SW 1271 (cell line): ENCODE measurements at regions not wholly inside any gene's neighbourhood (a gene's known extent, or its start where the extent isn't known, plus 50 kb on each side); places are given as distances from the start of the nearest gene placed in this dataset.

Experiments
- DNase-seq, 2 experiments: peaks; one replicate each; lab custom pipeline; 2025; lab: John Stamatoyannopoulos, UW

- DNase-seq, result no peak
Observed at GRCh38 chr12:24226745-24227350, 277.4 kb upstream of the SOX5 start.

- no peak for DNase-seq
Observed at GRCh38 chr12:24224401-24224800, 274.9 kb upstream of the SOX5 start.

- DNase-seq, result no peak
Observed at GRCh38 chr12:24223926-24224325, 274.5 kb upstream of the SOX5 start.

- no peak for DNase-seq
Observed at GRCh38 chr12:24222968-24223367, 273.5 kb upstream of the SOX5 start.

DNA sequence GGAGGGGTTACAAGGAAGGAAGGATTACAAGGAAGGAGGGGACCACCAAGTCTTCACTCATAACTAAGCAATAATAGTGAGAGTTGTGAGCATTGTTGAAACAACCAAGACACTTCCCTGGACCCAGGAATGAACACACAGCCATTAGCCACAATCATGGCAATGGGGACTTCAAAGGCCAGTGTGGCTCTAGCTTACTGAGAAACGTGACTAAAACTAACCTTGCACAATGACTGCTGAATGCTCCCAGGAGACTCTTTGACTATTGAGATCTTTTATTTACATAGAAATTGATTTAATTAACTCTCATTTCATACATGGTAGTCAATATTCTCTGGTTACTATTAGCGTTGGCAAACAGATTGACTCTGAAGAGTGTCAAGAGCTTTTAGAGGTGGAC, 263.0 kb upstream of the SOX5 start:
- DNase-seq, result no peak

- DNase-seq, result no peak
Observed at GRCh38 chr12:24206621-24207020, 257.2 kb upstream of the SOX5 start.

- no peak for DNase-seq
Observed at GRCh38 chr12:24201258-24201970, 251.9 kb upstream of the SOX5 start.

DNA sequence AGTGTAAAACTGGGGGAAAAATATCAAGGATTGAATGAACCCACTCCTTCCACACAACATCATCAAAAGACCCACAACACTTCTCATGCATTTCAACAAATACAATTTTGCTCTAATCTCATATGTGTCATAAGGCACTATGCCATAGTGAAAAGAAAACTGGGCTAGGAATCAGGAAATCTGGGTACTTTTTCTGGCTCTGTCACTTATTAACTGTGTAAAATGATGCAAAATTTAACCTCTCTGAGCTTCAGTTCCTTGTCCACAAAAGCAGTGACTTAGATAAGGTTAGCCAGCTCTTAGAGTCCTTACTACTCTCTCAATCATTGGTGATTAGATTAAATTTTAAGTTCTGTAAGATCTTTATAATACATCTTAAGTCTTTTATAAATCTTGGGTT, 250.5 kb upstream of the SOX5 start:
- DNase-seq, result no peak

DNA sequence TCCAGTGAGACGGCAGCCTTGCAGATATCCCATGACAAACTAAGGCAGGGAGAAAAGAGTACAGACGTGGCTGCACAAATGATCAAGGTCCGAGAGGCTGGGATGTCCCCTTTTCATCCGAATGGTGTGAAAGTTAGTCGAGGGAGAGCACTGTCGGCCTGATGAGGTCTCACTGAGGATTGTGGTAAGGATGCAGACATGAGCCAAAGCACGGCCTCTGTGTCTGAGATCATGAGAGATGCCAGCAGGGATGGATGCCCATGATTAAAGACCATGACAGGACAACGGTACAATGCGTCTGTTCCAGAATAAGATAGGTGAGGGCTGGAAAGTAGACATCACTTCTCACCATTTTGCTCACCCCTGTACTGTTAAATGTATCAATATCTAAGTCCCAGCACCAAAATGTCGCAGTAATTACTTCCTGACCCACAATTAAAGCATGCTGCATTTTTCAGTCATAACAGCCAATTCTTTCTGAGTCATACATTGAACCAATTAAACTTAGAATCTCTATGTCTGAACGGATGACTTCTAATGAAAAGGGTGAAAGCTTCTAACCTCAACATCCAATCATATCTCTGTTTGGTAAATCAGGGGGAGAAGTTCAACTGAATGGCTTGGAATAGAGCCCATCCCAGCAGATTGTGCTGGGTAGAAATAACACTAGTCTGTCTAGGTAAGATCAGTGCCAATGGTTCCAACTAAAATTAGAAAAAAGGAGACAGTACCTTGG, 249.6 kb upstream of the SOX5 start:
- no peak for DNase-seq

GRCh38 chr12:24198070-24198469, 248.6 kb upstream of the SOX5 start:
- no peak for DNase-seq

GRCh38 chr12:24197532-24197931, 248.1 kb upstream of the SOX5 start:
- DNase-seq, result no peak

GRCh38 chr12:24195063-24195462, 245.6 kb upstream of the SOX5 start:
- no peak for DNase-seq

GRCh38 chr12:24191117-24191516, 241.6 kb upstream of the SOX5 start:
- DNase-seq, result no peak

GRCh38 chr12:24185782-24186181, 236.3 kb upstream of the SOX5 start:
- no peak for DNase-seq

DNA sequence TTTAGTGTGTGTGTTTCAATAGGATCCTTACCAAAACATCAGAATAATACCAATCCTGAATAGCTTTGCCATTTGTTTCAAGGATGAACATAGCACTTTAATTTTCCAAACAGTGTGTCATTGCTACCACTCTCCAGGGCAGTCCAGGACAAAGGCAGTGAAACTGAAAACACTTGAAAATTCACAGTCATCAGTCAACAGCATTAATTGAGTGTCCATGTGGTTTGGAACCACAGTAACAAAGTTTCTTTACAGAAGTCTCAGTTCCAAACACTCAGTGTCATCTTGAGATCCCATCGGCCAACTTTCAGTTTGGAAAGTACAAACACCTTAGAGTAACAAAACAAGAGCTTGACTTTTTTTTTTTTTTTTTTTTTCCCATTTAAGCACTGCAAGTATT, 228.4 kb upstream of the SOX5 start:
- DNase-seq, result no peak

GRCh38 chr12:24175929-24176328, 226.5 kb upstream of the SOX5 start:
- no peak for DNase-seq

GRCh38 chr12:24175284-24175683, 225.8 kb upstream of the SOX5 start:
- DNase-seq, result no peak

DNA sequence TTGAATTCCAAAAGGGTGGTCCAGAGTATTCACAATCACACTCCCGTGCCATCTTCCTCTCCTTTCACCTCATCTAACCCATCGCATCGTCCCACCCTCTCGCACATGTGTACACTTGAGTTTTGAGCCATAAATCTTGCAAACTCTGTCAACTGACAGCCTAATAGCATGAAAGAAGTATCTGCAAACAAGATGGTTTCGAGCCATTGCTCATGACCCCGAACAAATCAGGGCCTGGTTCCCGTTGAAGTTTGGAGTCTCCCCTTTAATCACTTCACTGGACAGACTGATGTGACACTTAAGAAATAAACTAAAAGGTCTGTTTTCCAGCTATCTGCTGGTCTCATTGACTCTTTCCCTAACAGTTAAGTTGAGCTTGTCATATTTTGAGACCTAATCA, 223.6 kb upstream of the SOX5 start:
- no peak for DNase-seq

GRCh38 chr12:24172773-24173066, 223.2 kb upstream of the SOX5 start:
- no peak for DNase-seq

DNA sequence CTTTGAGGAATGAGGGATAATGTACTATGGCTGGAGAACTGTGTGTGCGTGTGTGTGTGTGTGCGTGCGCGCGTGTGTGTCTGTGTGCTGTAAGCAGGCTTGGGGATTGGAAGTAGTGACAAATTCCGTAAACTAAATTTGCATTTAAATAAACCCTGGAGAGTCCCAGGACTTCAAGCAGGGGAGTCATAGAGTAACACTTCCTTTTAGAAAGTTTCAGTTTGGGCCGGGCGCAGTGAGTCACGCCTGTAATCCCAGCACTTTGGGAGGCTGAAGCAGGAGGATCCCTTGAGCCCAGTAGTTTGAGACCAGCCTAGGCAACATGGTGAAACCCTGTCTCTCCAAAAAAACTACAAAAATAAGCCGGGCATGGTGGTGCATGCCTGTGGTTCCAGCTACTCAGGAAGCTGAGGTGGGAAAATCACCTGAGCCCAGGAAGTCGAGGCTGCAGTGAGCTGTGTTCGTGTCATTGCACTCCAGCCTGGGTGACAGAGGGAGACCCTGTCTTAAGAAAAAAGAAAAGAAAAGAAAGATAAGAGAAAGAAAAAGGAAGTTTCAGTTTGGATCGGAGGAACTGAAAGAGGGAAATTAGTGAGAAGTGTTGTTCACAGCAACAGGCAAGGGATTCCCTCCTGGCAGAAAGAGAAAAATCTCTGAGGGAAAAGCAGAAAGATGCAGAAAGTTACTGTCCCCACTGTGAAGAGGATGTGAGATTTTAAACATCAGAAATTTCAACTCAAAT, 222.7 kb upstream of the SOX5 start:
- DNase-seq, result no peak

- DNase-seq, result no peak
Observed at GRCh38 chr12:24155042-24155441, 205.6 kb upstream of the SOX5 start.

- no peak for DNase-seq
Observed at GRCh38 chr12:24153079-24153478, 203.6 kb upstream of the SOX5 start.

- DNase-seq, result no peak
Observed at GRCh38 chr12:24152270-24152669, 202.8 kb upstream of the SOX5 start.
